ENCODE measurements at regions not wholly inside any gene's neighbourhood (a gene's known extent, or its start where the extent isn't known, plus 50 kb on each side); places are given as distances from the start of the nearest gene placed in this dataset.

DNA sequence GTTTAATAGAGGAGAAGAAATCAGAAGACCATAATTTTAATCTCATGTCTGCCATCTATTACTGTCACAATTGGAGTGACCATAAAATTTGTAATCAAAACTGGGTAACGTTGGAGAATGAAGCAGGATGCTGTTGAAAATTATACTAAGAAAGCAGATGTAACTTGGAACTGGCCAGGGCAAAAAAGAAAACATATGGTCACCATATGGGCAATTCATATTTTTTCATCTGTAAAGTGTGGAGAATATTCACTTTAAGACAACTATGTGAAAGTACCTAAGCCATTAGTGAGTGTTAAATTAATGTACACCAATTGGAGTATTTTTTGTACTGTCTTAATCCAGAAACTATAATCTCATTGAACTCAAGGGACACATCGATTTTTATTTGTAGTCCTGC lies 1008.0 kb downstream of the GLUD2 start:
- intact Hi-C loops (cut with micrococcal nuclease): no loop called here
- no TSS peak for BruUV-seq (replicated peaks)
- Mint-ChIP-seq H3K9me3 (ENCODE audit: unreplicated experiment) (no peaks in the 10 kb centered on the region), H3K27me3 (ENCODE audit: insufficient read depth, unreplicated experiment) (no peaks in the 10 kb centered on the region), H3K4me1 (ENCODE audit: insufficient read depth, unreplicated experiment) (no peaks in the 10 kb centered on the region), H3K4me3 (ENCODE audit: unreplicated experiment) (no peak overlapping the region), H3K36me3 (ENCODE audit: insufficient read depth, unreplicated experiment) (no peaks in the 10 kb centered on the region), H3K27ac (ENCODE audit: low read depth, unreplicated experiment) (no peak overlapping the region)
- ChIA-PET CTCF (no interaction called here), POLR2A (no interaction called here)
- TF ChIP-seq, protein P1, sequence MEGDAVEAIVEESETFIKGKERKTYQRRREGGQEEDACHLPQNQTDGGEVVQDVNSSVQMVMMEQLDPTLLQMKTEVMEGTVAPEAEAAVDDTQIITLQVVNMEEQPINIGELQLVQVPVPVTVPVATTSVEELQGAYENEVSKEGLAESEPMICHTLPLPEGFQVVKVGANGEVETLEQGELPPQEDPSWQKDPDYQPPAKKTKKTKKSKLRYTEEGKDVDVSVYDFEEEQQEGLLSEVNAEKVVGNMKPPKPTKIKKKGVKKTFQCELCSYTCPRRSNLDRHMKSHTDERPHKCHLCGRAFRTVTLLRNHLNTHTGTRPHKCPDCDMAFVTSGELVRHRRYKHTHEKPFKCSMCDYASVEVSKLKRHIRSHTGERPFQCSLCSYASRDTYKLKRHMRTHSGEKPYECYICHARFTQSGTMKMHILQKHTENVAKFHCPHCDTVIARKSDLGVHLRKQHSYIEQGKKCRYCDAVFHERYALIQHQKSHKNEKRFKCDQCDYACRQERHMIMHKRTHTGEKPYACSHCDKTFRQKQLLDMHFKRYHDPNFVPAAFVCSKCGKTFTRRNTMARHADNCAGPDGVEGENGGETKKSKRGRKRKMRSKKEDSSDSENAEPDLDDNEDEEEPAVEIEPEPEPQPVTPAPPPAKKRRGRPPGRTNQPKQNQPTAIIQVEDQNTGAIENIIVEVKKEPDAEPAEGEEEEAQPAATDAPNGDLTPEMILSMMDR (IDR thresholded peaks at IDR 0.05; ENCODE audit: unreplicated experiment): no peak
- DNase-seq (ENCODE audit: unreplicated experiment): no peak

DNA sequence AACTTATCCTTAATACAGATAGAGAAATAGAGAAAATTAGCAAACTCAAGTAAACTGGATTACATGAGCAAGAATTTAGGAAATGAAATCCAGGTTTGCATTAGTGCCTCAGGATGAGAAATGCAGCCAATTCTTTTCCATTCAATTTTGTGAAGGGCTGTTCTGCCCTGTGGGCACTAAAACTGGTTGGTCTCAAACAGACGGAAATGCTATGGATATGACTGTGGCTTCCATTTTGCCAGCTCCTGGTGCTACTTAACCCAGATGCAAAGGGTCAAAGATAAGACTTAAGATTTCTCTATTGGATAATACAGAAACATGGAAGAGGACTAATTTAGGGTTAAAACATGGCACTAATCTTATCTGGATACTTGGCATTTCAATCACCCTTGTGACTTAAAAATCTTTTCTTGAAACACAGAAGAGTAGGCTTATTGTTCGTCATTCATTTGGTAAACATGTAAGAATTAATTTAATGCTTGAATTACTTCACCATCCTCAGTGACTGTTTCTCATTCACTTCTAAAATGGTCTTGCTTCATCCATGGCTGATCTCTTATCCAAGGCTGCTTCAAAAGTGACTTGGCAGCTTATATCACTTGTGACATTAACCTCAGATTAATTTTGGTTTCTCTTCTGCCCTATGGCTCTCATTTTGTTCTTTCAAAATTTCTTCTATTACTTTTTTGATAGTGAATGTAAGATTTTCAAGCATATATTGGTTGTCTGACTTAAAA lies 1008.7 kb downstream of the GLUD2 start:
- no peak for DNase-seq (ENCODE audit: unreplicated experiment)
- H3K4me1 Mint-ChIP-seq (ENCODE audit: insufficient read depth, unreplicated experiment): no peaks in the 10 kb centered on the region
- intact Hi-C loops (cut with micrococcal nuclease): no loop called here
- BruUV-seq (replicated peaks): no TSS peak
- no peaks in the 10 kb centered on the region for H3K27me3 Mint-ChIP-seq (ENCODE audit: insufficient read depth, unreplicated experiment)
- no peak overlapping the region for H3K27ac Mint-ChIP-seq (ENCODE audit: low read depth, unreplicated experiment)
- TF ChIP-seq, protein P1 (IDR thresholded peaks at IDR 0.05; ENCODE audit: unreplicated experiment): no peak
- no peaks in the 10 kb centered on the region for H3K9me3 Mint-ChIP-seq (ENCODE audit: unreplicated experiment)
- CTCF ChIA-PET: no interaction called here
- POLR2A ChIA-PET: no interaction called here
- no peaks in the 10 kb centered on the region for H3K36me3 Mint-ChIP-seq (ENCODE audit: insufficient read depth, unreplicated experiment)
- no peak overlapping the region for H3K4me3 Mint-ChIP-seq (ENCODE audit: unreplicated experiment)

DNA sequence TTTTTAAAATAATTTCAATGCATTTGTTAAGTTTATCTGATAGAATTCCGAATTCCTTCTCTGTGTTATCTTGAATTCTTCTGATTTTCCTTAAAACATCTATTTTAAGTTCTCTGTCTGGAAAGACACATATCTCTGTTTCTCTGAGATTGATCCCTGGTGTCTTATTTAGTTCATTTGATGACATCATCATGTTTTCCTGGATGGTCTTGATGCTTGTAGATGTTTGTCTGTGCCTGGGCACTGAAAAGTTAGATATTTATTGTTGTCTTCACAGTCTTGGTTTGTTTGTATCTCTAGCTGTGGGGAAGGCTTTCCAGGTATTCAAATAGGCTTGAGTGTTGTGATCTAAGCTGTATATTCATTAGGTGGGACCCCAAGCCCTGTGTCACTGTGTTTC lies 1028.8 kb downstream of the GLUD2 start:
- Mint-ChIP-seq H3K4me1 (ENCODE audit: insufficient read depth, unreplicated experiment) (no peaks in the 10 kb centered on the region), H3K9me3 (ENCODE audit: unreplicated experiment) (peaks cover 12% of the 10 kb centered on the region), H3K36me3 (ENCODE audit: insufficient read depth, unreplicated experiment) (no peaks in the 10 kb centered on the region), H3K27ac (ENCODE audit: low read depth, unreplicated experiment) (no peak overlapping the region), H3K27me3 (ENCODE audit: insufficient read depth, unreplicated experiment) (no peaks in the 10 kb centered on the region), H3K4me3 (ENCODE audit: unreplicated experiment) (no peak overlapping the region)
- ChIA-PET POLR2A (no interaction called here), CTCF (no interaction called here)
- TF ChIP-seq, protein P1 (IDR thresholded peaks at IDR 0.05; ENCODE audit: unreplicated experiment): no peak
- intact Hi-C loops (cut with micrococcal nuclease): no loop called here
- no TSS peak for BruUV-seq (replicated peaks)
- no peak for DNase-seq (ENCODE audit: unreplicated experiment)

DNA sequence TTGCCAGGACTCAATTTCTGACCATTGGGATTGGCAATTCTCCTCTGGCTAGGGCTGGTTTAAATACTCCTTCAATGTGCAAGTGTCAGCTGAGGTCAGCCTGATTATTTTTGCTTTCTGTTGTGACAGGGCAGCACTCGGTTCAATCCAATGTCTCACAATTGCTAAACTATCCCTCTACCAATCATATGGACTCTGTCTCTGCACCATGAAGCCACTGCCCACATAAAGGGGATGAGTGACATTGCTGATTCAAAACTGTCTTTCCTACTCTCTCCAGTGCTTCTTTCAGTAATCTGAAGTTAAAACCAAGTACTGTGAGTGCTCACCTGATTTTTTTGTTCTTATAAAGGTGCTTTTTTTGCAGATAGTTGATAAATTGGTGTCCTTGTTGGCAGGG lies 1030.7 kb downstream of the GLUD2 start:
- TF ChIP-seq, protein P1 (IDR thresholded peaks at IDR 0.05; ENCODE audit: unreplicated experiment): no peak
- H3K27ac Mint-ChIP-seq (ENCODE audit: low read depth, unreplicated experiment): no peak overlapping the region
- intact Hi-C loops (cut with micrococcal nuclease): no loop called here
- H3K36me3 Mint-ChIP-seq (ENCODE audit: insufficient read depth, unreplicated experiment): no peaks in the 10 kb centered on the region
- no peak for DNase-seq (ENCODE audit: unreplicated experiment)
- H3K27me3 Mint-ChIP-seq (ENCODE audit: insufficient read depth, unreplicated experiment): no peaks in the 10 kb centered on the region
- no peak overlapping the region for H3K4me3 Mint-ChIP-seq (ENCODE audit: unreplicated experiment)
- ChIA-PET CTCF (interaction anchor here (0.9 to 1.0 kb wide), 2 partner anchors 9 to 517 kb away, joined by 3 to 4 read pairs; no protein-coding TSS in a partner anchor), POLR2A (no interaction called here)
- no peaks in the 10 kb centered on the region for H3K4me1 Mint-ChIP-seq (ENCODE audit: insufficient read depth, unreplicated experiment)
- peaks cover 9% of the 10 kb centered on the region for H3K9me3 Mint-ChIP-seq (ENCODE audit: unreplicated experiment)
- BruUV-seq (replicated peaks): no TSS peak
